GM20000 (cell line): ENCODE measurements at regions not wholly inside any gene's neighbourhood (a gene's known extent, or its start where the extent isn't known, plus 50 kb on each side); places are given as distances from the start of the nearest gene placed in this dataset.
"Not testable (repeated sequence)": the region's sequence is repeated elsewhere in the genome, so short reads cannot be mapped to it uniquely, and the experiment has no call there.

Source experiments
- DNase-seq: peaks from one replicate; pipeline ENCODE4 v3.0.0; 2012; ENCODE audit warnings: low spot score
- TF ChIP-seq, protein P1 (sequence below): IDR thresholded peaks from 2 replicates; pipeline ENCODE4 v1.5.1; 2012; ENCODE audit warnings: mild to moderate bottlenecking, control low read depth; ENCODE audit errors: extremely low read depth, missing control alignments

DNA sequence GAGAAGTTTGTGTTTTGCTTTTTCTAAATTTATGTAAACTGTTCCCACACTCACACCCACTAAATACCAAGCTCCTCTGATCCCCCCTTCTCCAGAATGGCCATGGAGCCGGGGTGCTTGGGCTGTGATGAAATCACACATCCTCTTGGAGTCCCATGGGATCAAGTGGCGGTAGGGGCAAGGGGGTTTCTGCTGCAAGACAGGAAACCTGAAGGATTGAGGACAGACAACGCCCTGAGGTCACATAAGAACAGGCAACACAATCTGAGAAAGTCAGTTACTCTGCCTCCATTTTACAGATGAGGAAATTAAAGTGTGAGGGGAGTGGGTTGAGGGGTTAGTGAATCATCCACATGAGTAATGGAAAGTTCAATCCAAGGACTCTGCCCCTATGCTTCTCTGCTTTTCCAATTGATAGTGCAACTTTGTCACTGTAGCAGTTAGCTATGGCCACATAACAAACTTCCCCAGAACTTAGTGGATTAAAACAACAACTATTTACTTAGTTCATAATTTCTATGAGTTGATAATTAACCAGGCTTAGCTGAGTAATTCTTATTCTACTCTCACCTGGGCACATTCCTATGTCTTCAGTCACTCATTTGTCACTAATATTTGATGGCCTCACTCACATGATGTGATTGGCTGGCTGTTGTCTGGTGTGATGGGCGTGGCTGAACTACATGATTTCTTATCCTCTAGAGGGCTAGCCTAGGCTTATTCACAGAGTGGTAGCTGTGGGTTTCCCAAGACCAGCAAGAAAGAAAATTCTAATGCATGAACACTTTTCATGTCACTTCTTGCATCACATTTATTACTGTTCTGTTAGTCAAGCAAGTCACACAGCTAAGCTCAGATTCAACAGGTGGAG, 77.3 kb upstream of the ADRA1D start:
- TF ChIP-seq, protein P1, sequence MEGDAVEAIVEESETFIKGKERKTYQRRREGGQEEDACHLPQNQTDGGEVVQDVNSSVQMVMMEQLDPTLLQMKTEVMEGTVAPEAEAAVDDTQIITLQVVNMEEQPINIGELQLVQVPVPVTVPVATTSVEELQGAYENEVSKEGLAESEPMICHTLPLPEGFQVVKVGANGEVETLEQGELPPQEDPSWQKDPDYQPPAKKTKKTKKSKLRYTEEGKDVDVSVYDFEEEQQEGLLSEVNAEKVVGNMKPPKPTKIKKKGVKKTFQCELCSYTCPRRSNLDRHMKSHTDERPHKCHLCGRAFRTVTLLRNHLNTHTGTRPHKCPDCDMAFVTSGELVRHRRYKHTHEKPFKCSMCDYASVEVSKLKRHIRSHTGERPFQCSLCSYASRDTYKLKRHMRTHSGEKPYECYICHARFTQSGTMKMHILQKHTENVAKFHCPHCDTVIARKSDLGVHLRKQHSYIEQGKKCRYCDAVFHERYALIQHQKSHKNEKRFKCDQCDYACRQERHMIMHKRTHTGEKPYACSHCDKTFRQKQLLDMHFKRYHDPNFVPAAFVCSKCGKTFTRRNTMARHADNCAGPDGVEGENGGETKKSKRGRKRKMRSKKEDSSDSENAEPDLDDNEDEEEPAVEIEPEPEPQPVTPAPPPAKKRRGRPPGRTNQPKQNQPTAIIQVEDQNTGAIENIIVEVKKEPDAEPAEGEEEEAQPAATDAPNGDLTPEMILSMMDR, result no peak
- DNase-seq, result no peak

DNA sequence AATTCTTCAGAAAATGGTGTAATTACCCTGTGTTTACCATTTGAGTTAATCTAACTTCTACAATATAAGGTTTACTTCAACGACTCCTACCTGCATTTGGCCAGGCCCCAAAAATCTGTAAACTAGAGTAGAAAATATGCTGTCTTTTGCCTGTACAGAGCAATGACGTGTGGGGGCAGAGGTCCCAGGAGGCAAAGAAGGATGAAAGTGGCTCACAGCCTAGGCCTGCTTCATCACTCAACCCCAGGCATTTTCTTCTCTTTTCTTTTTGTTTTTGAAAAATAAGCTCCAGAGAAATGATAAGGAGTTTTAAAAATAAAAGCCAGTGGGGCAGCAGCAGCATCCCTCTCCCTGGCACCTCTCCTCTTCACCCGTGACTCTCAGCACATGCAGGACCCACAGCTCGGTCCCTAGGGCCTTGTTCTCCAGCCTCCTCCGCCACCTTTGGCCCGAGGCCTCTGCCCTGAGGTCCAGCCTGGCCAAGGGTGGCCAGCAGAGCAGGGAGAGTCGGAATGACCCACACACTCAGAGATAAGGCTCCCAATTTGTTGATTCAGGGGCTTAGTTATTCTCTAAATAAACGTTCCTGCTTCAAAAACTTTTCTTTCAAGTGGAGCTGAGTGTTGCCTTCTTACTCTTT, 76.6 kb upstream of the ADRA1D start:
- DNase-seq, result no peak
- TF ChIP-seq, protein P1, result no peak

DNA sequence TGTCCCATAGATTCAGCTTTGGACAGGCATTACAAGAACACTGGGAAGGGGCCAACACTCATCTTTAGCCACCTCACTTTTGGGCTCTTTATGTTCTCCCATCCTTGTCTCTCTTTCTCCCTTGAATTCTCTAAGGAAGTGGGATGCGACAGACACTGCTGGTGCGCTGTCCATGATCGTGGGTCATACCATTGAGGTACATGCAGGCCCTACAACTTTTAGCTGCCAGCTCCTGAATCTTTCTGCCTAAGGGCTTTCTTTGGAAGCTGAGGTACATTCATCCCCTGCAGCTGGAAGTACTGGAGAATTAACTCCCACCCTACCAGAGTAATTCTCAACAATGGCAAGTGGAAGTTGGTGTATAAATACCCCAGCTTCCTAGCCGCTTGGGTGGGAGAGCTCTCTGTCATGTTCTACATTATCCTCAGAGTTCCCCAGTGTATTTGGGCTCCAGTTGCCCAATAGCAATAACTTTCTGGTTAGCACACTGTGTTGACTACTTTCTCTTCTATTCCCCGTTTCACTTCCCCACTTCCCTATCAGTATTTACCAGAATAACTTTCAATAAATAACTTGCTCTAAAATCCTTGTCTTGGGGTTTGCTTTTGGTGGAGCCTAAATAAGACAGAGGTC, 75.6 kb upstream of the ADRA1D start:
- no peak for DNase-seq
- TF ChIP-seq, protein P1, result no peak

DNA sequence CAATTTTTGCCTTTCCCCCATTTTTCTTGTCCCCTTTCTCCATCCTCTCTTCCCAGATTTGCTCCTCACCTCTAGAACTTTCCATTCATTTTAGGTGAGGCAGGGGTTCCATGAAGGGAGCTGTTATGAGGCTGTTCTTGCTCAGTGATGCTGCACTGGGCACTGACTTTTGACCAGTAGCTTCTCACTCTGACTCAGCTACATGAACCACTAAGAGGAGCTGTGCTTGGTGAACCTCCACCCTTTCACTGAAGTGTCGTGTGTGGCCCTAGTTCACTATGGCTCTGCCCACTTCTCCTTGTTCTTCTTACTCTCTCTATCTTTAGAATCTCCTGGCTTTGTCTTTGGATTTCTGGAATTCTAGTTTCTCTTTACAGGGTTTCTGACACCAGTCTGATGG, 73.4 kb upstream of the ADRA1D start:
- TF ChIP-seq, protein P1, result no peak
- no peak for DNase-seq

DNA sequence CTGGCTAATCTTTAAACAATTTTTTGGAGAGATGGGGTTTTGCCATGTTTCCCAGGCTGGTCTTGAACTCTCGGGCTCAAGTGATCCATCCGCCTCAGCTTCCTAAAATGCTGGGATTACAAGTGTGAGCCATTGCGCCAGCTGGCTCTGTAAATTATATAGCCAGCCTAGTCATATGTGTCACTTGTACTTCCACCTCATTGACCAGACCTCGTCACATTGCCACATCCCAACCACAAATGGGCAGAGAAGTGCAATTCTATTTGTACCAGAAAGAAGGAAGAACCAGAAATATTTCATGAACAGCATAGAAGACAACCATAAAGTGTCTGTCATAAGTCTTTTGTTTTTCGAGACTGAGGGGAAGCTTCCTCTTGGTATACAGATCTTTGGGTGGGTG, 71.2 kb upstream of the ADRA1D start:
- TF ChIP-seq, protein P1, result no peak
- DNase-seq, result no peak

DNA sequence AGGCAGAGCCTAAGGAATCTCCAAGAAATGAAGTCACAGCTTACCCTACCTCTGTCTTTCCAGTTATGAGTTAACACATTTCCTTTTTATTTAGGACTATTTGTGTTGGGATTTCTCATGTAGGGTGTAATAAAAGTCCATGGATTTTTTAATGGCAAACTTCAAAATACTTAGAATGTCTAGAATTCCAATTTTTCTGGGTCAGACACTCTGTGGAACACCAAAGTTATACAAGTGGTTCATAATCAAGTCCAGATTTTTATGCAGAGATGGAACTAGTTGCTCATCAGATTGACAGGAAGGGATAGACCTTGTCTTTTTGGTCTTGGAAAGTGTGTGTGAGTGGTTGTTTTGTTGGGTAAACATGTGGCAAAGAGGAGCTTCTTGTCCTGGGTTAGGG, 69.8 kb upstream of the ADRA1D start:
- no peak for DNase-seq
- TF ChIP-seq, protein P1, result no peak

DNA sequence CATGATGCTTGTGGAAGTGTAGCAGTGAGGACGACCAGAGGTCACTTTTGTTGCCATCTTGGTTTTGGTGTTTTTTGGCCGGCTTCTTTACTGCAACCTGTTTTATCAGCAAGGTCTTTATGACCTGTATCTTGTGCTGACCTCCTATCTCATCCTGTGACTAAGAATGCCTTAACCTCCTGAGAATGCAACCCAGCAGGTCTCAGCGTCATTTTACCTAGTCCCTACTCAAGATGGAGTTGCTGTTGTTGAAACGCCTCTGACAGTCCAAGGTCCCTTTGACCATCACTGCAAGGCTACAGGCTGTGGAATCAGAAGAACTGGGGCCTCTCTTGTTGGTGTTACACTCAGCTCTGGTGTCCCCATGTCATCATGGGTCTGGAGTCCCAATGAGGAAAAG, 61.5 kb upstream of the ADRA1D start:
- DNase-seq, result not testable (repeated sequence)
